ENCODE measurements at regions not wholly inside any gene's neighbourhood (a gene's known extent, or its start where the extent isn't known, plus 50 kb on each side); places are given as distances from the start of the nearest gene placed in this dataset.
"Not testable (repeated sequence)": the region's sequence is repeated elsewhere in the genome, so short reads cannot be mapped to it uniquely, and the experiment has no call there.

DNA sequence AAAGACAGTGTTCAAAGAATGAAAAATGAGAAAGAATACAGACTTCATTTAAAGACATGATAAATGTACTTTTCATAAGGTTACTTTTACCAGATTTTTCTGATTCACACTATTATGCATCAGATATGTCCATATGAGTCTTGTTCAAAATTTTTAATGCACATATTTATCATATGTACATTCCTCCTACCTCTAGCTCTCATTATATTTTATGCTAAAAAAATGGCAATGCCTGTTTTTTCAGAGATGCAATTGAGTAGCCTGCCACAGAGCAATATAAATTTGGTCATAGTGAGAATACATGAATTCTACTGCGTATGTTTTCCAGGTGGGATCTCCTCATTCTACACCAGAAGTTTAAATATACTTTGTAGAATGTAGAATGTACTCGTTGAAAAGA is 807.0 kb upstream of the SLITRK6 start:
- DNase-seq = no peak
- Histone ChIP-seq H3K4me3 (no peak overlapping the region), H3K4me1 (ENCODE audit: low read depth) (no peaks in the 10 kb centered on the region), H3K36me3 (ENCODE audit: low read depth) (no peaks in the 10 kb centered on the region), H3K9me3 (peaks cover 9% of the 10 kb centered on the region)
- no peak for ATAC-seq
- intact Hi-C loops (cut with DNase I, micrococcal nuclease) = no loop called here
- TF ChIP-seq CTCF (IDR thresholded peaks at IDR 0.05) = no peak

DNA sequence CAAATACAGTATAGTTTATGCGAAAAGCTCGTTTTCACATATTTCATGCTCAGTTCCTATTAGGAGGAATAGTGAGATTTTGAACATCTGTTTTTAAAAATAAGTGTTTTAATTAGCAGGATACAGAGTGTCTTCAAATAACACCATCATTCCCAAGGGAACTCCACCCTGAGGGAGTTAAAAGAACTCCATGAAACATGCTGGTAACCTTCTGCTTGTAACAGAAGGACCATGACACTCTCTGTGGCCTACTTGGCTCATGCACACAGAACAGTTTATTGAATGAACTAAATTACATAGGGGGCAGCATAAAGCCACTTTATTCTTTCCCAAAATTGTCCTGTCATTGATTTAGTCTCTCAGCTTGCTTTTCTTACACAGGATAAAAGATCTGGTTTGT is 809.5 kb upstream of the SLITRK6 start:
- DNase-seq = no peak
- no peak for TF ChIP-seq CTCF (IDR thresholded peaks at IDR 0.05)
- intact Hi-C loops (cut with DNase I, micrococcal nuclease) = no loop called here

DNA sequence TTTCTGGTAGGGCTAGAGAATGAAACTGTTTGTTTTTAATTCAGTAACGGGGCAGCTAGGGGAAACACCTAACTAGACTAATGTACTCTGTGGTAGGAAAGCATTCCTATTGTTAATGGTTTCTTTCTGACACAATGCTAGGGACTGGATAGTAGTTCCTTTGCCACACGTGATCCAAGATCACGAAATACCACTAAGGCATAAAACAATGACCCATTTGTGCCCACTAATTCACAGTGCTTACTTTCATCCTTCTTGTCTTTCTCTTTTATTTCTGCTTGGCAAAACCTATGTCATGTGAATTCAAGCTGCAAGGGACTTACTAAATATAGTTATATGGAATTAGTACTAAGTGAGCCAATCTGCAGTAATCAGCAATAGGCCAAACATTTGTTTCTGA is 834.1 kb upstream of the SLITRK6 start:
- intact Hi-C loops (cut with DNase I, micrococcal nuclease) = no loop called here
- no peaks in the 10 kb centered on the region for H3K4me1 ChIP-seq (ENCODE audit: low read depth)
- DNase-seq (no peak), ATAC-seq (no peak)
- no peak for TF ChIP-seq CTCF (IDR thresholded peaks at IDR 0.05)
- no peak overlapping the region for H3K4me3 ChIP-seq
- H3K36me3 ChIP-seq (ENCODE audit: low read depth) = no peaks in the 10 kb centered on the region
- peaks cover 15% of the 10 kb centered on the region for H3K9me3 ChIP-seq

More for the DNA sequence above, 809.5 kb upstream of the SLITRK6 start:
- H3K9me3 ChIP-seq = peaks cover 7% of the 10 kb centered on the region
- no peaks in the 10 kb centered on the region for H3K36me3 ChIP-seq (ENCODE audit: low read depth)
- H3K4me1 ChIP-seq (ENCODE audit: low read depth) = no peaks in the 10 kb centered on the region
- ATAC-seq = no peak
- no peak overlapping the region for H3K4me3 ChIP-seq

GRCh38 chr13:86651171-86651570 is 852.0 kb upstream of the SLITRK6 start:
- H3K4me3 ChIP-seq; DNase-seq; H3K36me3 ChIP-seq (ENCODE audit: low read depth); H3K4me1 ChIP-seq (ENCODE audit: low read depth); ATAC-seq; intact Hi-C loops (cut with DNase I, micrococcal nuclease): not testable (repeated sequence)
- H3K9me3 ChIP-seq = peaks cover 13% of the 10 kb centered on the region

DNA sequence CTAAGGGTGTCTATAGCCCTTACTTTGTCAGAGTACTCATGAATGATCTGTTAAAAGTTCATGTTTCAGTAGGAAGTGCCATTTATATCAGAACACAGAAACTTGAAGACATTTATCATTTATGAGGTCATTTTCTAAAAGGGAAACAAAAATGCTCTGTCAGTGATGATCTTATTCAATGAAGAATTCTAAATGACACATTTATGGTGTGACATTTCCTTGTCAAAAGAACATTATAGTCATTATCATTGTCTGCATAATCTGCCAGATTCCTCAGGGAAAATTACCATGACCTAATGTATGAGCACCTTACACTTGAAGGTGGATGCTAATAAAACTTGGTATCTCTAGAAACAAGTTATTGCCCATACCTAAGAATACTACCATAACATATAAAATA is 853.8 kb upstream of the SLITRK6 start:
- no peak for TF ChIP-seq CTCF (IDR thresholded peaks at IDR 0.05)
- intact Hi-C loops (cut with DNase I, micrococcal nuclease) = no loop called here
- ATAC-seq = no peak

GRCh38 chr13:86655561-86655960 is 856.3 kb upstream of the SLITRK6 start:
- intact Hi-C loops (cut with DNase I, micrococcal nuclease) = no loop called here
- H3K9me3 ChIP-seq = peaks cover 44% of the 10 kb centered on the region
- DNase-seq (no peak), ATAC-seq (no peak)
- H3K36me3 ChIP-seq (ENCODE audit: low read depth) = no peaks in the 10 kb centered on the region
- TF ChIP-seq CTCF (IDR thresholded peaks at IDR 0.05) = no peak
- no peaks in the 10 kb centered on the region for H3K4me1 ChIP-seq (ENCODE audit: low read depth)
- no peak overlapping the region for H3K4me3 ChIP-seq

More for the DNA sequence above, 853.8 kb upstream of the SLITRK6 start:
- Histone ChIP-seq H3K9me3 (peaks cover 25% of the 10 kb centered on the region), H3K4me3 (no peak overlapping the region), H3K4me1 (ENCODE audit: low read depth) (no peaks in the 10 kb centered on the region), H3K36me3 (ENCODE audit: low read depth) (no peaks in the 10 kb centered on the region)
- no peak for DNase-seq

Data from mucosa of descending colon (tissue), 3 donors.